ENCODE measurements at regions not wholly inside any gene's neighbourhood (a gene's known extent, or its start where the extent isn't known, plus 50 kb on each side); places are given as distances from the start of the nearest gene placed in this dataset.

- DNase-seq (ENCODE audit: low spot score) = no peak
Observed at GRCh38 chr14:55734731-55735130, 154.7 kb downstream of the KTN1 start.

DNA sequence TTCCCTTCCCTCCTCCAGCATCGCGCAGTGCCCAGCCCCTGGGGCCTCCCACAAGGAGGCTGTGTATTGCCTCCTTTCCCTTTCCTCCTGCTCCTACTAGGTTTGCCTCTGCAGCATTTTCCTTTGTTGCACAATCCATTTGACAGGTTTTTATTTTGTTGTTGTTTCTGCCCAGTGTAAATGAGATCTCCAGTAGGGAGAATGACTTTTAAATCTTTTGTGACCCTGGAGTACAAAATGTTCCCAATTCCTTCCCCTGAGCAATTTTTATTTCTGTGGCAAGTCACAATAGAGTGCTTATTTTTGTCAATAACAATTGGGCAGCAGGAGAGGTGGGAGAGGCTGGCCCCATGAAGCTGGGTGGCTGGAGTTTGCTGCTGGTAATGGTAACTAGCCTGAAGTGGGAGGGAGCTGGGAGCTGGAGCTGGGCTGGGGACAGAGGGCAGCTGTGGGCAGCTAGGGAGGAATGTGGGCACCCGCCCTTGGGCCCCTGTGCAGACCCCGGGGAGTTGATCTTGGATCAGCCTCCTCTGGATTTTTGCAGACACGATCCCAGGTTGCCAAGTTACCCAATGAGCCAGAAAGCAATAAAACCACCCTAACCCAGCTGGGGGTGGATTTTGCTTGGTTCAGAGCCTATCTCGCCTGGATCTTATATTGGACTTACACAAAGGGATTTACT, 160.1 kb downstream of the KTN1 start:
- DNase-seq (ENCODE audit: low spot score) = no peak

DNA sequence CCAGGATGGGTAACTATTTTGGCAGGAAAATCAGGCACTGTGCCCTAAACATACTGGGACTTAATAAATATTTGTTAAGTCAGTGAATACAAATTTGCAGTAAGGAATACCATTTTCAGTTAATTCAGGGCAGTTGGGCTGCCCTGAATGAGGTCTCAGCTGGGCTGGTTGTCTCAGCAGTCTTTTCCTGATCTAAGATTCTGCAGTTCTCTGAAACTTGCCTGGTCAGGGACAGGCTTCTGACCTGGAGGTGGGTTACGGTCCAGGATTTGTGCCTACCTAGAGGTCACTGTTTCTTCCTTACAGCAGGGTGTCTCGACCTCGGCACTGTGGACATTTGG, 160.6 kb downstream of the KTN1 start:
- DNase-seq (ENCODE audit: low spot score) = no peak

DNA sequence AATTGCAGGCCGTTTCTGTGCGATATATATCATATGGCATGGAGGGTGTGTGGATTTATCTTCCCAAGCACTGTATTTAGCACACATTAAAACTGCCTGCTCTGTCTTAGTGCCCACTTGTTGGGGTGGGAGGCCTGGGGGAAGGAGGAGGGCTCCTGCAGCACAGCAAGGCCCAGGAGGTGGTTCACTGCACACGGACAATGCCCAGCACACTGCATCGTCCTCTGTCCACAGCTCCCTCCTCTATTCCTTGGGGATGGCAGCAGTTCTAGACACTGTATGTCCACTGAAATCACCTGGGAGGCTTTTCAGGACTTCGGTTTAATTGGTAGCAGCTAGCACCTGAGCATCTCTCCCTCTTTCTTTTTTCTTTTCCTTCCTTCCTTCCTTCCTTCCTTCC, 161.2 kb downstream of the KTN1 start:
- no peak for DNase-seq (ENCODE audit: low spot score)

- DNase-seq (ENCODE audit: low spot score) = no peak
Observed at GRCh38 chr14:55743551-55743950, 163.5 kb downstream of the KTN1 start.

DNA sequence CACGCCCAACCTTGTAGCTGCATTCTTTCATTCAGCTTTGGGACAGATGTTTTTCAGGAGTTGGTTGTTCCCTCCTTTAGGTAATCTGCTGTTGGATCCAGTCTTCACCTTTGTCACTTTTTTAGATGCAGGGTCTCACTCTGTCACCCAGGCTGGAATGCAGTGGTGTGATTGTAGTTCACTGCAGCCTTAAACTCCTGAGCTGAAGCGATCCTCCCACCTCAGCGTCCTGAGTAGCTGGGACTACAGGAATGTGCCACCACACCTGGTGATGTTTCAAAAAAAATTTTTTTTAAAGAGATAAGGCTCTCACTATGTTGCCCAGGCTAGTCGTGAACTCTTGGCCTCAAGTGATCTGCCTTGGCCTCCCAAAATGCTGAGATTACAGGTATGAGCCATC, 164.3 kb downstream of the KTN1 start:
- no peak for DNase-seq (ENCODE audit: low spot score)

DNA sequence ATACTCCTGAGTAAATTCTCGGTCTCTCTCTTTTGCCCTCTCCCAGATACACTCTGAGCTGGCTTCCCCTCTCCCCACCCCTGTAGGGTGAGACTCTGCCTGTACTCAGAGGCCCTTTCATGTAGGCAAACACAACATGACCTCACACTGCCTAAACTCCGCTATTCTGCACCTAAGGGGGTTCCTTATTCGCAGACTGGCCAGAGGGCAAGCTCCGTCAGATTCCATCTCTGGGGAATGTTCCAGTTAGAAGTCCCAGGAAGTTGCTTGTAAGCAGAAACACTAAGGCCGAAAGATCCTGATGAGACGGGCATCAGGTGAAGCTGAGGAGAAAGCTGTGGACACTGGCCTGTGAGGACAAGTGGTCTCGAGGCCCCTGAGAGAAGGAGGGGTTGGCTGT, 165.9 kb downstream of the KTN1 start:
- DNase-seq (ENCODE audit: low spot score) = no peak

DNA sequence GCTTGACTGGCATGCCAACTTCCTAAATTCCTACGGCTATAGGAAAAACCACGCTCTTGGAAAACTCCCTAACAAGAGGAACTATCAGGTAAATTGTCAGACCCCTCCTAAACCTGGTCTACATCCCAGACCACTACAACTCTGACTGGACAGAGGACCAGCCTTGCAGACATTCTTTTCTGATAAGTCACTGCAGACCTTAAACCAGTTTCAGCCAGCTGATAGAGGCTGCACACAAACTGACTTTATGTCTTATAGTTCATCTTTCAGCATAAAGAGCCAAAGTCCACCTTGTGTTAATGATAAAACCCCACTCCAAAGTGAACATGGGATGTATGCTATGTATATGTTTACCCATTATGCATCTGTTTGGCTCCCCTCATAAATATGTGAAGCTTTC, 166.6 kb downstream of the KTN1 start:
- no peak for DNase-seq (ENCODE audit: low spot score)

DNA sequence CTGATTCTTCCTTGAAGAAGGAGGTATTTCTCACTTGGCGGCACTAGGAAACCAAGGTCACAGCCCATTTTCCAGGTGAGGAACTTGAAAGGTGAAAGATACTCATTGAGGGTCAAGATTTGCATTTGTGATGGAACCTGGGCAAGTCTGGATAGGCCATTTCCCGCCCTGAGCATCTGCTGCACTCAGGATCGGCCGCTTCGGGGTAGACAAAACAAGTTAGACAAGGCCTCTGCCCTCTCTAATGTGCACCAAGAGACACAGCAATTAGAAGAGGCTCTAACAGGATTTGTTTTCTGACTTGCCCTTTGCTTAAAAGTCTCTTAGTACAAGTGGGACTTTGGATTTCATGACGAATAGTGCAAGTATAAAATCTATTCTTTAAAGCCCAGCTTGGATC, 167.2 kb downstream of the KTN1 start:
- no peak for DNase-seq (ENCODE audit: low spot score)

GRCh38 chr14:55749201-55749812, 169.3 kb downstream of the KTN1 start:
- no peak for DNase-seq (ENCODE audit: low spot score)

GRCh38 chr14:55749946-55750345, 169.9 kb downstream of the KTN1 start:
- no peak for DNase-seq (ENCODE audit: low spot score)

DNA sequence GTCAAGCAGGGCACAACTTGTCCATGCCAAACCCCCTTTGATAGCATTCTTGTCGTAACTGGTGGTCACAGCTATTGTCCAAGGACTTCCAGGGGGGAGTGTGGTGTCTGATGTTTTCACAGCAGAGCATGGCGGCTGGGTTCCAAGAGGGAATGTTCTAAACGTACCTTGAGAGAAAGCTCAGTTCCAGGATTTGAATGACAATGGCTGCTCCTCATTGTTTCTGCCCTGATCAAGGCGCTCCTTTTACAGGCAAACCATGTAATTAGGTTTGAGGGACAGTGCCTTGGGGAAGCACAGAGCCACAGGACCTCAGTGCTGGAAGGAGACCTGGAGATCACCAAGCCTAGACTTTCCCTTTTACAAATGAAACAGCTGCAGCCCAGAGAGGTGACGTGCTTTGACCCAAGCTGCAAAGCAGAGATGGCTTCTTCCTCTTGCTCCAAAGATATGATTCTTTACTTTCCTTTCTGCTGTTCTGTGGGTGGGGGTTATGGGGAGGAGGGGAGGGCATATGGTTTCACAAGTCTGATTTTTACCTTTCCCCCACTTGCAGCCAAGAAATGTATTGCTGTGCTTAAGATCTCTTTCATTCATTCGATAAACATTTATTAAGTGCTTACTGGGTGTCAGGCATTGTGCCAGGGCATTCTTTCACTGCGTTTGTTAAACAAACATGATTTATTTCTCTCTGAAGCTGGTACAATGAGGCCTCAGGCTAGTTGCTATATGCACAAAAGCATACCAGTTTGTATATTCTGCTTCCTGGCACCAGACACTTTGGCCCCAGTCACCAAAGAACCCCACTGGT, 172.8 kb downstream of the KTN1 start:
- no peak for DNase-seq (ENCODE audit: low spot score)

GRCh38 chr14:55754471-55754870, 174.5 kb downstream of the KTN1 start:
- no peak for DNase-seq (ENCODE audit: low spot score)

GRCh38 chr14:55754871-55755270, 174.9 kb downstream of the KTN1 start:
- no peak for DNase-seq (ENCODE audit: low spot score)

GRCh38 chr14:55756078-55756477, 176.1 kb downstream of the KTN1 start:
- DNase-seq (ENCODE audit: low spot score) = no peak

DNA sequence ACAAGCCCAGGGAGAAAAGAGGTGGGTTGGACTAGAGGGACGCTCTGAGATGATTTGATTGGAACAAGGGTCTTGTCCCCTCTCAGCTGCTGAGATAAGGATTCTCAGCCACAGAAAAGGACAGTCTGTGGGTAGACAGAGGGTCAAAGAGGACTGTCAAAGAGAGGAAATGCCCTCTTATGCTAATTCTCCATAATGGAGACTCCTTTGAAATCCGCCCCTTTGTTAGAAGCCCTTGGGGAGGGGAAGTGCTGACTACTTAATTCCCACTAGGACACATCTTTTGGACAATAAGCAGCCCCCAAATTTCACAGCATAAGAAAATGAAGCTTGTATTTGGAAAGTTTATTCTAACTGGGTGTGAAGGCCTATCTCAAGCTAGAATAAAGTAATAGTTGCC, 176.6 kb downstream of the KTN1 start:
- DNase-seq (ENCODE audit: low spot score) = no peak

DNA sequence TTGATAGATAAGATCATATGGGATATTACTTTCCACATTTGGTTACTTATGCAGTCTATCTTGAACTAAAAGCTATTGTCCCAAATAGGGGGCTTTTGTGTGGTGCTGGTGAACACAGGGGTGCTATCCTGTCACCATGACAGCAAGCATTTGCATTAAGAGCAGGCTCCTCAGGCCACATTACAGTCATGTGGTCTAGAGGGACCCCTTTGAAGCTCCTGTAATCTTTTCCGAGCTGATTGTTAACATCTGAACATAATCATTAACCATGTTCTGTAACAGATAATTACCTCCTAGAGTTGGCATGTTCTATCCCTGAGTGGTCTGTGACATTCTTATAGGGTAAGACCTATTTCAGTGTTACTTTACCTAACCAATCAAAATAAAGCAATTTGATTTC, 178.8 kb downstream of the KTN1 start:
- no peak for DNase-seq (ENCODE audit: low spot score)

- no peak for DNase-seq (ENCODE audit: low spot score)
Observed at GRCh38 chr14:55760789-55761566, 181.0 kb downstream of the KTN1 start.

DNA sequence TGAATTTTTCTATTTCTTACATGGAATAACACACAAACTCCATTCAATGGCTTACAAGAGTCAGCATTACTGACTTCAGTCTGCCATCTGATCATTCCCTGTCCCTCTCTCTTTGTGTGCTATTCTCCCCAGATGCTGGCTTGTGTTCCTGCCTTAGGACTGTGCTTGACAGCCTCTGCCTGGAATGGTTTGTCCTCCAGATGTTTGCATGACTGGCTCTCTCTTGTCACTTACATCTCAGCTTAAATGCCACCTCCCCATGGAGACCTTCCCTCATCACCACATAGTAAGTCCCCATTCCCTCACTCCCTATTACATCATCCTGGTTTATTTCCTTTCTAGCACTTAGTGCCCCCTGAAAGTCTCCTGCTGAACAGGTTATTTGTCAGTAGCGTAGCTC, 181.6 kb downstream of the KTN1 start:
- no peak for DNase-seq (ENCODE audit: low spot score)

DNA sequence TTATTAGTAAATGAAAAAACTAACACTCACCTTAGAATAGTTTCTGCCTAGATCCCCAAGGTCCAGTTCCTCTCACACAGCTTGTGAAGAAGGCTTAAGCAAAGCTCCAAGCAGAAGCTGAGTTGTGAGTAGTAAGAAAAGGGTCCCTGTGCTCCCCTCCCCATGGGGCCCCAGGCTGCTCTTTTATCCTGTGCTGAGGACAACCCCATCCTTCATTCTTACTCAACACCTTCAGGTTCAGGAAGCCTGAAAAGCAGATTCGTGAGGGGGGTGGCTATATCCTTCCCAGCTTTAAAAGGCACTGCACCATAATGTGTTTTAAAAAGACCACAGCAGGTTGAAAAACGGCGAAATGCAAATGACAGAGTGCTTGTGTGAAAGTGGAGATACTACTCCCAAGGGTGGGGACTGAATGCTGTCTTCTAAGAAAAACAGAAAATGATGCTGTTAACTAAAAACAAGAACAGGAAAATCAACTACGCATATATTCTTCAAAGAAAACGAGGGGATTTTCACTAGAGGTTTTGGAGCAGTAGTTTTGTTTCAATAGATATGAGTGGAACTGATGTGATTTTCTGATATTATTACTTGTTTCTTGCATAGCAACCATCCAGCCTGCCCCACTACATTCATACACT, 182.7 kb downstream of the KTN1 start:
- no peak for DNase-seq (ENCODE audit: low spot score)

GRCh38 chr14:55764784-55765183, 184.8 kb downstream of the KTN1 start:
- no peak for DNase-seq (ENCODE audit: low spot score)

DNA sequence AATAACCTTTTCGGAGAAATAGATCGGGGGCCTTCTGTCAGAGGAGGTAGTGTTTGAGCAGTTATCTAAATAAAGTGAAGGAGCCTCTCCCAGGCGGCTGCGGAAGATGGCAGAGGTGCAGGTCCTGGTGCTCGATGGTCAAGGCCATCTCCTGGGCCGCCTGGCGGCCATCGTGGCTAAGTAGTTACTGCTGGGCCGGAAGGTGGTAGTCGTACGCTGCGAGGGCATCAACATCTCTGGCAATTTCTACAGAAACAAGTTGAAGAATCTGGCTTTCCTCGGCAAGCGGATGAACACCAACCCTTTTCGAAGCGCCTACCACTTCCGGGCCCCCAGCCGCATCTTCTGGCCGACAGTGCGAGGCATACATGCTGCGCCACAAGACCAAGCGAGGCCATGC, 186.1 kb downstream of the KTN1 start:
- DNase-seq (ENCODE audit: low spot score) = no peak
